Uterus (tissue), 3 donors: ENCODE measurements at regions not wholly inside any gene's neighbourhood (a gene's known extent, or its start where the extent isn't known, plus 50 kb on each side); places are given as distances from the start of the nearest gene placed in this dataset.
"Not testable (repeated sequence)": the region's sequence is repeated elsewhere in the genome, so short reads cannot be mapped to it uniquely, and the experiment has no call there.

ENCODE experiments used
- DNase-seq, 2 donors: peaks; one replicate each; pipeline ENCODE4 v3.0.0-alpha.2; 2019 to 2020
- H3K27ac ChIP-seq, 2 donors: fragments of 200-600 bp; sonication (generic); 1 replicate in 1 of 2; 2 replicates in 1 of 2; pipeline ENCODE4 v1.5.1; 2016 to 2018
- H3K27me3 ChIP-seq, 2 donors: fragments of 200-600 bp; sonication (generic); one replicate each; pipeline ENCODE4 v1.5.1; 2018 to 2019; ENCODE audit warnings: control low read depth in 1 of 2
- H3K36me3 ChIP-seq, 2 donors: fragments of 200-600 bp; sonication (generic); one replicate each; pipeline ENCODE4 v1.5.1; 2019; ENCODE audit warnings: control low read depth in 1 of 2
- H3K4me1 ChIP-seq, 2 donors: fragments of 200-600 bp; sonication (generic); one replicate each; pipeline ENCODE4 v1.5.1; 2018 to 2019; ENCODE audit warnings: control low read depth in 1 of 2
- H3K4me3 ChIP-seq, 2 donors: fragments of 200-600 bp; sonication (generic); 1 replicate in 1 of 2; 2 replicates in 1 of 2; pipeline ENCODE4 v1.5.1; 2018 to 2019; ENCODE audit warnings: mild to moderate bottlenecking in 1 of 2
- H3K9me3 ChIP-seq, 2 donors: fragments of 200-600 bp; sonication (generic); one replicate each; pipeline ENCODE4 v1.5.1; 2019; ENCODE audit warnings: control low read depth in 1 of 2
- CTCF ChIP-seq, 4 experiments: fragments of 200-600 bp in 2 of 4; fragments of 450-650 bp in 2 of 4; sonication (generic) in 2 of 4; IDR thresholded peaks; one replicate each; pipeline ENCODE4 v1.5.1; 2016 to 2019; ENCODE audit warnings: antibody characterized with exemption in 4 of 4, mild to moderate bottlenecking in 2 of 4, moderate library complexity in 1 of 4
- POLR2A ChIP-seq, 2 donors: fragments of 450-650 bp; IDR thresholded peaks; one replicate each; pipeline ENCODE4 v1.6.1; 2016; ENCODE audit warnings: antibody characterized with exemption in 2 of 2, mild to moderate bottlenecking in 1 of 2, moderate library complexity in 1 of 2
- intact Hi-C: fragments of 100-400 bp; cut with DNase I; formaldehyde crosslinking; loops from one replicate; pipeline ENCODE4 v1.15.1; 2023; ENCODE audit warnings: low total_unique reads
- donor health status: DM: yes; HTN: yes; CAD: no.

- Histone ChIP-seq H3K4me1 (no peaks in the 10 kb centered on the region), H3K27me3 (no peaks in the 10 kb centered on the region), H3K4me3 (no peak overlapping the region), H3K36me3 (no peaks in the 10 kb centered on the region), H3K9me3 (no peaks in the 10 kb centered on the region), H3K27ac (no peak overlapping the region)
- TF ChIP-seq CTCF (IDR thresholded peaks at IDR 0.05) (no peak), POLR2A (IDR thresholded peaks at IDR 0.05) (no peak)
- intact Hi-C loops = no loop called here
- no peak for DNase-seq
Observed at GRCh38 chr7:156380261-156380660, 260.3 kb upstream of the RNF32 start.

- no peaks in the 10 kb centered on the region for H3K9me3 ChIP-seq
- TF ChIP-seq POLR2A (IDR thresholded peaks at IDR 0.05) (no peak), CTCF (IDR thresholded peaks at IDR 0.05) (no peak)
- H3K27me3 ChIP-seq = no peaks in the 10 kb centered on the region
- DNase-seq = no peak
- H3K4me1 ChIP-seq = no peaks in the 10 kb centered on the region
- no peaks in the 10 kb centered on the region for H3K36me3 ChIP-seq
- H3K4me3 ChIP-seq = no peak overlapping the region
- intact Hi-C loops = no loop called here
- H3K27ac ChIP-seq = no peak overlapping the region
Observed at GRCh38 chr7:156379324-156380070, 261.1 kb upstream of the RNF32 start.

GRCh38 chr7:156378806-156379205, 261.8 kb upstream of the RNF32 start:
- no peak overlapping the region for H3K27ac ChIP-seq
- H3K9me3 ChIP-seq = no peaks in the 10 kb centered on the region
- H3K27me3 ChIP-seq = no peaks in the 10 kb centered on the region
- no peak for DNase-seq
- no peak for TF ChIP-seq POLR2A (IDR thresholded peaks at IDR 0.05)
- H3K4me3 ChIP-seq = no peak overlapping the region
- no peaks in the 10 kb centered on the region for H3K4me1 ChIP-seq
- intact Hi-C loops = no loop called here
- no peaks in the 10 kb centered on the region for H3K36me3 ChIP-seq

GRCh38 chr7:156376317-156376716, 264.3 kb upstream of the RNF32 start:
- Histone ChIP-seq H3K36me3 (no peaks in the 10 kb centered on the region), H3K27ac (no peak overlapping the region), H3K27me3 (no peaks in the 10 kb centered on the region), H3K9me3 (no peaks in the 10 kb centered on the region), H3K4me3 (no peak overlapping the region), H3K4me1 (no peaks in the 10 kb centered on the region)
- intact Hi-C loops = no loop called here
- DNase-seq = no peak
- TF ChIP-seq CTCF (IDR thresholded peaks at IDR 0.05) (no peak), POLR2A (IDR thresholded peaks at IDR 0.05) (no peak)

- Histone ChIP-seq H3K4me3 (no peak overlapping the region), H3K4me1 (no peaks in the 10 kb centered on the region), H3K9me3 (no peaks in the 10 kb centered on the region), H3K27me3 (no peaks in the 10 kb centered on the region), H3K27ac (no peak overlapping the region), H3K36me3 (no peaks in the 10 kb centered on the region)
- intact Hi-C loops = no loop called here
- TF ChIP-seq CTCF (IDR thresholded peaks at IDR 0.05) = no peak
- TF ChIP-seq POLR2A (IDR thresholded peaks at IDR 0.05) = no peak
- no peak for DNase-seq
Observed at GRCh38 chr7:156374335-156374734, 266.2 kb upstream of the RNF32 start.

GRCh38 chr7:156369929-156370328, 270.6 kb upstream of the RNF32 start:
- H3K27me3 ChIP-seq, H3K9me3 ChIP-seq, H3K36me3 ChIP-seq, H3K4me3 ChIP-seq, H3K27ac ChIP-seq, H3K4me1 ChIP-seq, intact Hi-C loops, DNase-seq: not testable (repeated sequence)
